OCI-LY7 (cell line): ENCODE measurements at regions not wholly inside any gene's neighbourhood (a gene's known extent, or its start where the extent isn't known, plus 50 kb on each side); places are given as distances from the start of the nearest gene placed in this dataset.

ENCODE experiments used
- EZH2phosphoT487 ChIP-seq: fragments of 200-600 bp; sonication (generic); IDR thresholded peaks from 2 replicates; pipeline ENCODE4 v1.6.1; 2018; ENCODE audit warnings: low read depth, borderline replicate concordance, mild to moderate bottlenecking, mixed run types, antibody characterized with exemption, low read length, moderate library complexity, mixed read lengths
- TF ChIP-seq, protein P1 (sequence below): fragments of 200-600 bp; sonication (generic); conservative IDR thresholded peaks from 2 replicates; pipeline ENCODE4 v1.5.1; 2014; ENCODE audit warnings: mild to moderate bottlenecking, antibody characterized with exemption, low read length, moderate library complexity, mixed read lengths

DNA sequence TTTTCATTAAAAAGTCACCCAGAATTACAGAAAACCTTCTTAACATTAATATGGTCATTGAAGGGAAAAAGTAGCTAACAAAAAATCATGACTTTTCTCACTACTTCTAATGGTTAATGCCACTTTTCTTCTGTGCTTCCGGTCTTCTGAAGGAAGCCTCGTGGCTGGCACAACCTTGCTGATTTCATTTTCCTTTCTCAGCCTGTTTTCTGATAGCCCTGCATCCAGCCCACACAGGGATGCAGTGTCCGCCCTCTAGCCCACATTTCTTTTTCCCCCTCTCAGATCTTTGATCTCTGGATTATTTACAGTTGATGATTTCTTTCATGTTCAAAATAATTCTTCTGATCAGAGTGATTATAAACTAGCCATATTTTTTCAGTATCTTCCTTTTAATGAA is 655.4 kb upstream of the EPHA7 start:
- TF ChIP-seq, protein P1, sequence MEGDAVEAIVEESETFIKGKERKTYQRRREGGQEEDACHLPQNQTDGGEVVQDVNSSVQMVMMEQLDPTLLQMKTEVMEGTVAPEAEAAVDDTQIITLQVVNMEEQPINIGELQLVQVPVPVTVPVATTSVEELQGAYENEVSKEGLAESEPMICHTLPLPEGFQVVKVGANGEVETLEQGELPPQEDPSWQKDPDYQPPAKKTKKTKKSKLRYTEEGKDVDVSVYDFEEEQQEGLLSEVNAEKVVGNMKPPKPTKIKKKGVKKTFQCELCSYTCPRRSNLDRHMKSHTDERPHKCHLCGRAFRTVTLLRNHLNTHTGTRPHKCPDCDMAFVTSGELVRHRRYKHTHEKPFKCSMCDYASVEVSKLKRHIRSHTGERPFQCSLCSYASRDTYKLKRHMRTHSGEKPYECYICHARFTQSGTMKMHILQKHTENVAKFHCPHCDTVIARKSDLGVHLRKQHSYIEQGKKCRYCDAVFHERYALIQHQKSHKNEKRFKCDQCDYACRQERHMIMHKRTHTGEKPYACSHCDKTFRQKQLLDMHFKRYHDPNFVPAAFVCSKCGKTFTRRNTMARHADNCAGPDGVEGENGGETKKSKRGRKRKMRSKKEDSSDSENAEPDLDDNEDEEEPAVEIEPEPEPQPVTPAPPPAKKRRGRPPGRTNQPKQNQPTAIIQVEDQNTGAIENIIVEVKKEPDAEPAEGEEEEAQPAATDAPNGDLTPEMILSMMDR = no peak
- TF ChIP-seq EZH2phosphoT487 = no peak
